Left renal cortex interstitium (tissue), 4 donors: ENCODE measurements at regions not wholly inside any gene's neighbourhood (a gene's known extent, or its start where the extent isn't known, plus 50 kb on each side); places are given as distances from the start of the nearest gene placed in this dataset.

Source experiments
- DNase-seq, 4 donors: peaks; one replicate each; pipeline ENCODE4 v3.0.0-alpha.2; 2013; ENCODE audit warnings: low read depth in 4 of 4, low spot score in 2 of 4, missing footprints in 1 of 4

- no peak for DNase-seq
These were observed 833.1 kb downstream of the BCL11A start for GRCh38 chr2:59720296-59720866.

DNA sequence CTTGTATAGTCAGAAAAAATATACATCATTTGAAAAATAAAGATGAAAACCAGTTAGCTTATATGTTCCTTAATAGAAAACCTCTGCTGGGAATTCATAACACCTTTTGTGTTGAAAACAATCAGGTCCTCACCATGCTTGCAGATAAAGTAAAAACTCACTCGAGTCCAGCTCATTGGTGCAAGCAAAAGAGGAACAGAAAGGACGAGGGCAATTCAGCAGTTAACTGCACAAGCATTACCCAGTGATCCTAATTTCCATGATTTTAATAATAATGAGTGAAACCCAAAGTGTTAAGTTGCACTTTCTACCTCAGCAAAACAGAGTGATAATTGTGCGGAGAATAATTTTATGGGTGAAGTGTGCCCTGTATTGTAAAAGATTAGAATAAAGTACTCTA lies 839.9 kb downstream of the BCL11A start:
- no peak for DNase-seq

- no peak for DNase-seq
These were observed 842.3 kb downstream of the BCL11A start for GRCh38 chr2:59711121-59711520.

- DNase-seq, result no peak
These were observed 846.7 kb downstream of the BCL11A start for GRCh38 chr2:59706729-59707128.

GRCh38 chr2:59703796-59704195 lies 849.7 kb downstream of the BCL11A start:
- no peak for DNase-seq

DNA sequence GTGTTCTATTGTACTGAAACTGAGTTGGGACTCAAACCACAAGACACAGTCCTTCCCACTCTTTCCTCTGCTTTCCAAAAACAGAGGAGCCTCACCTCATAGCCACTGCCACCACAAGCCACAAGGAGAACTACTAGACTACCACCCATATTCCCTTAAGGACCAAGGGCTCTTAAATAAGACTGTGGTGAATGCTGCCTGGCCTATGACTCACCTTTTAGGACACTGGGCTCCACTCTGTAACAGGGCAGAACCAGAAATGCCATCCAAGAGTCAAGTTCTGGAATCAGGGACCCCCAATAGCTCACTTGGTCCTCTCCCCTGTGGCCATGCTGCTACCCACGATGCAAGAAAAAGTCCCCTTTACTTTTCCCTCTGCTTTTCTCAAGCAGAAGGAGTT lies 851.4 kb downstream of the BCL11A start:
- DNase-seq, result no peak

DNA sequence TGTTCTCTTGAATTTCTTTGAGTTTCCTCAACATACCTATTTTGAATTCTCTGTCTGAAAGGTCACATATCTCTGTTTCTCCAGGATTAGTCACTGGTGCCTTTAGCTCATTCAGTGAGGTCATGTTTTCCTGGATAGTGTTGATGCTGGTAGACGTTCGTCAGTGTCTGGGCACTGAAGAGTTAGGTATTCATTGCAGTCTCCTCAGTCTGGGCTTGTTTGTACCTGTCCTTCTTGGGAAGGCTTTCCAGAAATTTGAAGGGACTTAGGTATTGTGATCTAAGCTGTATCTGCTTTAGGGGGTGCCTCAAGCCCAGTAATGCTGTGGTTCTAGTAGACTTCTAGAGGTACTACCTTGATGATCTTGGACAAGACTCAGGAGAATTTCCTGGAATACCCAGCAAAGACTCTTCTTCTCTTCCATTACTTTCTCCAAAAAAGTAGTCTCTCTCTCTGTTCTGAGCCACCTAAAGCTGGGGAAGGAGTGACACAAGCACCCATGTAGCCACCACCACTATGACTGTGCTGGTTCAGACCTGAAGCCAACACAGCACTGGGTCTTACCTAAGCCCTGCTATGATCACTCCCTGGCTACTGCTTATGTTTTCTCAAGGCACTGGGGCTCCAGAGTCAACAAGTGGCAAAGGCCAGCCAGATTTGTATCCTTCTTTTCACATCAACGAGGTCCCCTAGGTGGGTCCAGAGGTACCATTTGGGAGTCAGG lies 852.0 kb downstream of the BCL11A start:
- DNase-seq, result no peak

GRCh38 chr2:59694176-59694575 lies 859.3 kb downstream of the BCL11A start:
- DNase-seq, result no peak

DNA sequence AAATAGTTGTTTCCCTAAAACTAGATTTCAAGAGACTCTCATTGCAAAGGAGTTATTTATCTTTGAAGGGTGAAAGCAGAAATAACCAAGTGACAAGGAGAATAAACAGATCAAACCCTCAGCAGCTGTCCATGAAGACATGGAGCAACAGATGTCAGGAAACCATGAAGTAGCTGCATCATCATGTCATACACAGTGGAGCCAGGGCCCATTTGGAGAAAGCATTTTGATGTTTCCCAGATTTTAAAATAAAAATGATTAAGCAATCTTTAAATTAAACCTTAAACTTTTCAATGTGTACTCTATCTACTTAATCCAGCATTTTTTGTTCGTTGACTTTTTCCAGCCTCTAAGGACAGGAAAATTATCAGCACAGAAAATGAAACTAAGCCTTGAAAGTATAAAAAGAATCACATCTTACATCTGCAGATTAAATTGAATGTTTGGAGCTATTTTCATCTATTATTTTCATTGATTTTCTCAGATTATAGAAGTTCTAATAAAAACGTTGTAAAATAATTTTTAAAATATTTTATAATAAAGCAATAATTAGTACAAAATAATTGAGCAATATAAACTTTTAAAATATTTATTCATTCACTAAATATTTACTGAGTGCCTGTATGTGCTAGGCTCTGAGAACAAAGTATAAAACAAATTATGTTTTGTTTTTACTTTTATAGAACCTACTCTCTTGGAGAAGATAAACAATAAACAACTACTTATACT lies 860.1 kb downstream of the BCL11A start:
- DNase-seq, result no peak

DNA sequence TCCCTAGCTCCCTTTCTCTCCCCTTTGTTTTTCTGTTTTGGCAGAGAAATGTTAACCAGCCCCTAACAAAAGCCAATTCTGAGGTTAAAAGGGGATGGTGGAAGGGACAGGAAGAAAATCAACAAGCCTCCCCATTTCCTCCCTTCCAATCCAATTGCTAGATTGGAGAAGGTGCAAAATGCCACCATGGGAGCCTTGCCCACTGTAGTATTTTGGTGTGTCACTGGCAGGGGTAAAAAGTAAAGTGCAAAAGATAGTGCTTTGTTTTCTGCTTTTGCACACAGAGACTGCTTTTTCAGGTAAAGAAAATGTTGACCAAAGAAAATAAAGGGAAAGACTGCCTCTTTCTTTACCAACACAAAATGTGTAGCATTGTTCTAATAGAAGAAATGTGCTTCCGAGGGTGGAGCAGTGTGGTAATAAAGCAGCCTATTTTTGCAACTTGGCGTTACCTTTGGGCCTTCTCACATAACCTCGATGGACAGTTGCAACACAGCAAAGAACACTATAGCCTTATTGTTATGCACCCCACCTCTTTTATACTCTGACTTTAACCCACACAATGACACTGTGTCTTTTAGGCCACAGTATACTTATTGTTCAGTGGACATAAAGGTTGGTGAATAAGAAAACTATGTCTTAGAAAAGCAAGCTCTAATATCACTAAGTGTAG lies 861.8 kb downstream of the BCL11A start:
- no peak for DNase-seq

DNA sequence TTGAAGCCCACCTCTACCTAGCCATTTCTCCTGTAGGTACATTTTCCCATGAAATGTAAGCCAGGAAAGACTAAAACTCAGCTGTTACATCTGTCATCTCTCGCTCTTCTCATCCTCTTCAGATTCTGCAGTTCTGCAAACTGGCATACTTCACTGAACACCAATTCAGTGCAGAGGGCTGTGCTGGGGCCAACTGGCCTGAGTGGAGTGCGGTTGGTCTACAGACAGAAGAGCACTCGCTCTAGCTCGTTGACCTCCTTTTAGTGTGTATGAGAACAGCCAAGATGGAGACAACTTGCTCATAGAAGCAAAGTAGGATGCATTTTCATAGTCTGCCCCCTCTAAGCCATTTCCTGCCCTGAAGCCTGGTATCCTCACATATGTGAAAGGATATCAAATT lies 862.6 kb downstream of the BCL11A start:
- no peak for DNase-seq

- no peak for DNase-seq
These were observed 868.7 kb downstream of the BCL11A start for GRCh38 chr2:59684771-59685166.

- DNase-seq, result no peak
These were observed 869.2 kb downstream of the BCL11A start for GRCh38 chr2:59684116-59684770.

DNA sequence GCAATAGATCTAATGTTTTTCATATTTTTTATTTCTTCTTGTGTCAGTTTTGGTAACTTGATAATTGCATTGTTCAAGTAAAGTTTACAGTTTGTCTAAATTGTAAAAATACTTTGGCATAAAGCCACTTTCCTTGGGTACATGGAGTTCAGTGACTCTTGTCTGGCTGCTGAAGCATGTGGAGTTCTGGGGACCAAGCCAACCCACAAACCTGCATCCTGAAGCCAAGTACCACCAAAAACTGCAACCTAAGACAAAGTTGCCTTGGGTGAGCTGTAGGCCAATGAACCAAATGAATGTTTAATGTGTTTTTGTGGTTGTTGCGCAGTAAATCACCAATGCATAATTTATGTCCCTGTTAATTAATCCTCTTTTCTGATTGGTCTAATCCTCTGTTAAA lies 872.6 kb downstream of the BCL11A start:
- no peak for DNase-seq

GRCh38 chr2:59677158-59677557 lies 876.3 kb downstream of the BCL11A start:
- no peak for DNase-seq

GRCh38 chr2:59674100-59674499 lies 879.4 kb downstream of the BCL11A start:
- no peak for DNase-seq

DNA sequence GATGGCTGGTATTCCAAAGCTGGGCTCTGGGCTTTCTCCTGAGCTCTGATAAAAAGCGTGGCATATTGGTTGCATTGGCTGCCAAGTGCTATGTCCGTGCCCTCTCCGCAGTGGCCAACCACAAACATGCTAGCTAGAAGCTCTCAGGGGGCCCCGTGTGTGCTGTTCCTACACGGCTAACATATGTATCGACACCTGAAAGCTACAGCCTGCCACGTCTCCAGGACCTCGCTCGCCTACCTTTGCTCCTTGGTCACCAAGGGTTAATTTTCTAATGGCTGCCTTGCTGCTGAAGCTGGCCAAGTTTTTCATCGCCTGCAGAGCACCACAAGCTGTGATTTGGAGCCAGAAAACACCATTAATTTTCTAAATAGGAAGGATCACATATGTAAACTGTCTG lies 888.4 kb downstream of the BCL11A start:
- DNase-seq, result no peak

DNA sequence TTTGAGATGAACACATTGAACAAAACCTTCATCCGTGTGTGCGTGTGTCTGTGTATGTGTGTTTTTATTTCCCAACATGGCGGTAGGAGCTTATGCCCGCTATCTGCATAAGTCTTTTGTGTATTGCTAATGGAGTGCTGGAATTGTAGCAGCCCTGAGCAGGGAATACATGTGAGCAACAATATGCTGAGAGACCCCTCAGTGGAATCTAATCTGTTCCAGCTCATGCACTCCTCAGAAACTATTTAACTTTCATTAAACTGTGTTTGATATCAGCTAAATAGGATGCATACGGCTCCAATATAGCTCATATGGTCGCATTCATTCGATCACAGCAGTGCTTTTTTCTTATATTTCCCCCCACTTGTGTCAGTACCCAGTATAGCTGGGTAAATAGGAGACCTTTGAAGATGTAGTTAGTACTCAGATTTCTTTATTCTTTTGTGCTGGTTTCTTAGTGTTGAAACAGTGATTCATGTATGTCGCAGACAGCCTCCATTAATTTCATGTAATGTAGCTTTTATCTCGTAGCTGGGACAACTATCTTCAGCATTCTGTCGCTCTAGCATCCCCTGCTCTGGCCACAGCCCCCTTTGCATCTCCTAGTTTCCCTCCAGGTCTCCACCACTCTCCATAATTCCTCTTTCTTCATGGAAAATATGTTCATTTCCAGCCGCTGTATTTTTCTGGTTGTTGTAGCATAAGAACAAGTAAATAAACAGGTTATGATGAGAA lies 891.2 kb downstream of the BCL11A start:
- no peak for DNase-seq

- no peak for DNase-seq
These were observed 893.2 kb downstream of the BCL11A start for GRCh38 chr2:59660262-59660661.

DNA sequence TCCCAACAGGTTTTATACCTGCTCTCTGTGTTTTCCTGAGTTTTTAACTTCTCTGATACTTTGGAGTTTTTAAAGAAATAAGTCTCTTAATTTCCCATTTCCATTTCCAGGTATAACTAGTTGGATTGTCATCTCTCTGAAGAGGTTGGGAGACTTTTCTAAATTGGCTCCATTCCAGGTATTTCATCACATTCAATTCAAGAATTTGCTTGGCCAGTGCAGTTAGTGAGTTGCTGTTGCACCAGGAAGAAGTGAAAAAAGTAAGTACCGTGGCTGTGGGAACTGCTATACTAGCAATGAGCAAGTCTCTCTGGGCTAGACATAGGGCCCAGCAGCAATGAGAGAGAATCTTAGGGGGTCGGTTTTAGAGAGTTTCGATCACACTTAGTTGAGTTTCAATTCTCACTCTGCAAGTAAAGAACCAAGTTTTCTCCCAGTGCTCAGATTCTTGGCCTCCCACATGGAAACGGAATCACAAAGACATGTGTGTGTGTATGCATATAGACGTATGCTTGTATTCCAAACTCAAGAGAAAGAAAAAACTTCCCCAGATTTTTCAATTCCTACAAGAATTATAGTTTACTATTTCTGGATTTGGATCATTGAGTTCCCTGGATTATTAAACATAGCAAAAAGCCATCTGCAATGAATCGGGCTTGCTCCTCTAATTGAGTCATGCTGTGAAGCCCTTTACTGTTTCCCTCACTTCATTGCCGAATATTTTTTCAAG lies 894.4 kb downstream of the BCL11A start:
- no peak for DNase-seq
